OCI-LY1 (cell line): ENCODE measurements at regions not wholly inside any gene's neighbourhood (a gene's known extent, or its start where the extent isn't known, plus 50 kb on each side); places are given as distances from the start of the nearest gene placed in this dataset.

ENCODE experiments used
- H2AFZ ChIP-seq: fragments of 200-600 bp; sonication (generic), shearing (Covaris generic); 2 replicates; pipeline ENCODE4 v1.6.0; 2014; ENCODE audit warnings: antibody characterized with exemption, mild to moderate bottlenecking, low read length
- H3F3A ChIP-seq: fragments of 200-600 bp; sonication (generic), shearing (Covaris generic); 2 replicates; pipeline ENCODE4 v1.6.0; 2014; ENCODE audit warnings: mild to moderate bottlenecking, antibody characterized with exemption, low read length, moderate library complexity; ENCODE audit not compliant: insufficient read depth
- H3K27ac ChIP-seq: fragments of 200-600 bp; sonication (generic); 2 replicates; pipeline ENCODE4 v1.5.1; 2014; ENCODE audit warnings: low read length, mixed run types, mild to moderate bottlenecking, low read depth; ENCODE audit not compliant: poor library complexity, severe bottlenecking
- H3K27me3 ChIP-seq: fragments of 200-600 bp; sonication (generic); 2 replicates; pipeline ENCODE4 v1.6.0; 2014; ENCODE audit warnings: antibody characterized with exemption, mild to moderate bottlenecking, low read length, moderate library complexity; ENCODE audit not compliant: insufficient read depth
- H3K36me3 ChIP-seq: fragments of 200-600 bp; sonication (generic); 2 replicates; pipeline ENCODE4 v1.6.1; 2014; ENCODE audit warnings: mild to moderate bottlenecking, antibody characterized with exemption, low read length, moderate library complexity, mixed read lengths; ENCODE audit not compliant: insufficient read depth
- H3K4me1 ChIP-seq: fragments of 200-600 bp; sonication (generic); 2 replicates; pipeline ENCODE4 v1.5.1; 2014; ENCODE audit warnings: mild to moderate bottlenecking, low read length, moderate library complexity; ENCODE audit not compliant: insufficient read depth, severe bottlenecking
- H3K4me2 ChIP-seq: fragments of 200-600 bp; sonication (generic), shearing (Covaris generic); 2 replicates; pipeline ENCODE4 v1.6.1; 2014; ENCODE audit warnings: low read length
- H3K4me3 ChIP-seq: fragments of 200-600 bp; sonication (generic); 2 replicates; pipeline ENCODE4 v1.5.1; 2014; ENCODE audit warnings: low read length, low read depth, mild to moderate bottlenecking, mixed read lengths; ENCODE audit not compliant: poor library complexity, severe bottlenecking
- H3K79me2 ChIP-seq: fragments of 200-600 bp; shearing (Covaris generic); 2 replicates; pipeline ENCODE4 v1.6.1; 2016; ENCODE audit warnings: mixed run types, low read length, mixed read lengths; ENCODE audit not compliant: insufficient read depth
- H3K9ac ChIP-seq: fragments of 200-600 bp; sonication (generic), shearing (Covaris generic); 2 replicates; pipeline ENCODE4 v1.6.1; 2014; ENCODE audit warnings: mild to moderate bottlenecking, low read length, mixed read lengths
- H3K9me2 ChIP-seq: fragments of 200-600 bp; sonication (generic), shearing (Covaris generic); 2 replicates; pipeline ENCODE4 v1.6.1; 2014; ENCODE audit warnings: low read depth, mild to moderate bottlenecking, low read length, mixed read lengths
- H3K9me3 ChIP-seq: fragments of 200-600 bp; shearing (Covaris generic); 2 replicates; pipeline ENCODE4 v1.6.1; 2014; ENCODE audit warnings: low read length, mixed read lengths
- H4K20me1 ChIP-seq: fragments of 200-600 bp; sonication (generic), shearing (Covaris generic); 2 replicates; pipeline ENCODE4 v1.6.0; 2016; ENCODE audit warnings: mild to moderate bottlenecking, low read length; ENCODE audit not compliant: insufficient read depth
- EZH2 ChIP-seq: fragments of 200-600 bp; sonication (generic), shearing (Covaris generic); IDR thresholded peaks from 2 replicates; pipeline ENCODE4 v1.8.0; 2017; ENCODE audit warnings: borderline replicate concordance, mixed run types, mild to moderate bottlenecking, antibody characterized with exemption, low read length, moderate library complexity, mixed read lengths
- TF ChIP-seq, protein P1 (sequence below): fragments of 200-600 bp; sonication (generic), shearing (Covaris generic); IDR thresholded peaks from 2 replicates; pipeline ENCODE4 v1.5.1; 2017; ENCODE audit warnings: mild to moderate bottlenecking, antibody characterized with exemption, low read length, moderate library complexity, mixed read lengths

DNA sequence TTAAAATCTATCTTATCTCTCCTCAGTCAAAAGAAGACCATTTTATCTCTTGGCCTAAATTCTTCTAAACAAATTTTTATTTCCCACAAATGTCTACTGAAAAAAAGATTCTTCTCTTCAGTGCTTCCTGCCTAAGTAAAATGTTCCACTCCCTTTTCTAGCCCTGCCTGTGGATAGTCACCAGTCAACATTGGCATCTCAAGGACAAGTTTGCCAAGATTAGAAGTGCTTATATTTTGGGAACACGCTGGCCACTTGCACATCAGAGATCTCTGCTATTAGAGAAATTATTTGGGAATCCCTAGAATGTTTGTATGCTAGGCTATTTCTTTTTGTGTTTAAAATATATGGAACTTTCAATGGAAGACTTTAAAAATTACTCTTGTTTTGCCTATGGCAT lies 758.2 kb upstream of the CDH7 start:
- Histone ChIP-seq H3K4me2 (no peak overlapping the region), H3K9me2 (no peaks in the 10 kb centered on the region), H3K27me3 (no peaks in the 10 kb centered on the region), H2AFZ (no peak overlapping the region), H3K27ac (no peak overlapping the region), H3K4me1 (no peaks in the 10 kb centered on the region), H3F3A (no peaks in the 10 kb centered on the region), H4K20me1 (no peaks in the 10 kb centered on the region), H3K9me3 (no peaks in the 10 kb centered on the region), H3K36me3 (no peaks in the 10 kb centered on the region), H3K9ac (no peak overlapping the region), H3K4me3 (no peak overlapping the region), H3K79me2 (no peaks in the 10 kb centered on the region)
- TF ChIP-seq, protein P1, sequence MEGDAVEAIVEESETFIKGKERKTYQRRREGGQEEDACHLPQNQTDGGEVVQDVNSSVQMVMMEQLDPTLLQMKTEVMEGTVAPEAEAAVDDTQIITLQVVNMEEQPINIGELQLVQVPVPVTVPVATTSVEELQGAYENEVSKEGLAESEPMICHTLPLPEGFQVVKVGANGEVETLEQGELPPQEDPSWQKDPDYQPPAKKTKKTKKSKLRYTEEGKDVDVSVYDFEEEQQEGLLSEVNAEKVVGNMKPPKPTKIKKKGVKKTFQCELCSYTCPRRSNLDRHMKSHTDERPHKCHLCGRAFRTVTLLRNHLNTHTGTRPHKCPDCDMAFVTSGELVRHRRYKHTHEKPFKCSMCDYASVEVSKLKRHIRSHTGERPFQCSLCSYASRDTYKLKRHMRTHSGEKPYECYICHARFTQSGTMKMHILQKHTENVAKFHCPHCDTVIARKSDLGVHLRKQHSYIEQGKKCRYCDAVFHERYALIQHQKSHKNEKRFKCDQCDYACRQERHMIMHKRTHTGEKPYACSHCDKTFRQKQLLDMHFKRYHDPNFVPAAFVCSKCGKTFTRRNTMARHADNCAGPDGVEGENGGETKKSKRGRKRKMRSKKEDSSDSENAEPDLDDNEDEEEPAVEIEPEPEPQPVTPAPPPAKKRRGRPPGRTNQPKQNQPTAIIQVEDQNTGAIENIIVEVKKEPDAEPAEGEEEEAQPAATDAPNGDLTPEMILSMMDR, result no peak
- TF ChIP-seq EZH2, result no peak

DNA sequence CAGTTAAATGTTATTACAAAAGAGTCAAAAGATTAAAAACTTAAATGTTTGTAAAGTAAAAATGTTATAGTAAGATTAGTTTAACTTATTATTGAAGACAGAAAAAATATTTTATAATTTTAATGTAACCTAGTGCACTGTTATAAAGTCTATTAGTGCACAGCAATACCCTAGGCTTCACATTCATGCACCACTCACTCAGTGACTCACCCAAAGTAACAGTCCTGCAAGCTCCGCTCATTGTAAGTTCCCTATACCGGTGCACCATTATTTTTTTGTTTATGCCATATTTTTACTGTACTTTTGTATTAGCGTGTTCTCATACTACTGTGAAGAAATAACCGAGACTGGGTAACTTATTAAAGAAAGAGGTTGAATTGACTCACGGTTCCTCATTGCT lies 759.7 kb upstream of the CDH7 start:
- H3K9ac ChIP-seq, result no peak overlapping the region
- H3K4me2 ChIP-seq, result no peak overlapping the region
- H3K27me3 ChIP-seq, result no peaks in the 10 kb centered on the region
- no peaks in the 10 kb centered on the region for H3K9me3 ChIP-seq
- H3K4me3 ChIP-seq, result no peak overlapping the region
- H3K27ac ChIP-seq, result no peak overlapping the region
- no peaks in the 10 kb centered on the region for H3K4me1 ChIP-seq
- H3F3A ChIP-seq, result no peaks in the 10 kb centered on the region
- H3K36me3 ChIP-seq, result no peaks in the 10 kb centered on the region
- no peaks in the 10 kb centered on the region for H3K79me2 ChIP-seq
- no peak for TF ChIP-seq EZH2
- TF ChIP-seq, protein P1, result no peak
- H3K9me2 ChIP-seq, result no peaks in the 10 kb centered on the region
- no peak overlapping the region for H2AFZ ChIP-seq
- no peaks in the 10 kb centered on the region for H4K20me1 ChIP-seq

- no peaks in the 10 kb centered on the region for H4K20me1 ChIP-seq
- H3K4me3 ChIP-seq, result no peak overlapping the region
- H3K4me2 ChIP-seq, result no peak overlapping the region
- no peak overlapping the region for H2AFZ ChIP-seq
- no peaks in the 10 kb centered on the region for H3K9me3 ChIP-seq
- H3K79me2 ChIP-seq, result no peaks in the 10 kb centered on the region
- no peaks in the 10 kb centered on the region for H3K4me1 ChIP-seq
- H3K9me2 ChIP-seq, result no peaks in the 10 kb centered on the region
- H3F3A ChIP-seq, result no peaks in the 10 kb centered on the region
- no peaks in the 10 kb centered on the region for H3K27me3 ChIP-seq
- TF ChIP-seq, protein P1, result no peak
- no peak for TF ChIP-seq EZH2
- H3K36me3 ChIP-seq, result no peaks in the 10 kb centered on the region
- no peak overlapping the region for H3K9ac ChIP-seq
- H3K27ac ChIP-seq, result no peak overlapping the region
Observed at GRCh38 chr18:64986906-64987495, 763.8 kb upstream of the CDH7 start.
